ENCODE measurements at regions not wholly inside any gene's neighbourhood (a gene's known extent, or its start where the extent isn't known, plus 50 kb on each side); places are given as distances from the start of the nearest gene placed in this dataset.

DNA sequence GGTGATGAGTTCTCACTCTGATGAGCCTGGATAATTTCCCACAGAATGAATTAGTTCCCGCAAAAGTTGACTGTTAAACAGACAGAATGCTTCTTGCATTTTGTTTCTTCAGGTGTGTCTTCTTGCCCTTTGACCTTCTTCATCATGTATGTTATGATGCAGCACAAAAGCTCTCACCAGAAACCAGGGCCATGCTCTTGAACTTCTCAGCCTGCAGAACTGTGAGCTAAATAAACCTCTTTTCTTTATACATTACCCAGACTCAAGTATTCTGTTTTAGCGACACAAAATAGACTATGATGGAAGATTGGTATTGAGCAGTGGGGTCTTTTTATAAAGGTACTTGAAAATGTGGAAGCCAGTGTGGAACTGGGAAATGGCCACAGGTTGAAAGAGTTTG, 95.2 kb upstream of the TNS3 start:
- TF ChIP-seq, protein P1, sequence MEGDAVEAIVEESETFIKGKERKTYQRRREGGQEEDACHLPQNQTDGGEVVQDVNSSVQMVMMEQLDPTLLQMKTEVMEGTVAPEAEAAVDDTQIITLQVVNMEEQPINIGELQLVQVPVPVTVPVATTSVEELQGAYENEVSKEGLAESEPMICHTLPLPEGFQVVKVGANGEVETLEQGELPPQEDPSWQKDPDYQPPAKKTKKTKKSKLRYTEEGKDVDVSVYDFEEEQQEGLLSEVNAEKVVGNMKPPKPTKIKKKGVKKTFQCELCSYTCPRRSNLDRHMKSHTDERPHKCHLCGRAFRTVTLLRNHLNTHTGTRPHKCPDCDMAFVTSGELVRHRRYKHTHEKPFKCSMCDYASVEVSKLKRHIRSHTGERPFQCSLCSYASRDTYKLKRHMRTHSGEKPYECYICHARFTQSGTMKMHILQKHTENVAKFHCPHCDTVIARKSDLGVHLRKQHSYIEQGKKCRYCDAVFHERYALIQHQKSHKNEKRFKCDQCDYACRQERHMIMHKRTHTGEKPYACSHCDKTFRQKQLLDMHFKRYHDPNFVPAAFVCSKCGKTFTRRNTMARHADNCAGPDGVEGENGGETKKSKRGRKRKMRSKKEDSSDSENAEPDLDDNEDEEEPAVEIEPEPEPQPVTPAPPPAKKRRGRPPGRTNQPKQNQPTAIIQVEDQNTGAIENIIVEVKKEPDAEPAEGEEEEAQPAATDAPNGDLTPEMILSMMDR (IDR thresholded peaks at IDR 0.05; ENCODE audit: low read length): no peak
- TF ChIP-seq EZH2 (optimal IDR thresholded peaks at IDR 0.05; ENCODE audit: low read depth, low read length): no peak
- no peak for TF ChIP-seq EZH2phosphoT487 (IDR thresholded peaks at IDR 0.05; ENCODE audit: low read length)

All from MM.1S (cell line).